ENCODE measurements at regions not wholly inside any gene's neighbourhood (a gene's known extent, or its start where the extent isn't known, plus 50 kb on each side); places are given as distances from the start of the nearest gene placed in this dataset.

GRCh38 chr5:126186210-126186609 lies 237.0 kb upstream of the GRAMD2B start:
- no peak overlapping the region for H3K9ac ChIP-seq (ENCODE audit: low read length)
- peaks cover 26% of the 10 kb centered on the region for H3K4me1 ChIP-seq (ENCODE audit: control insufficient read depth, low read depth, low read length)
- no peaks in the 10 kb centered on the region for H3K9me3 ChIP-seq (ENCODE audit: control insufficient read depth, low read depth, low read length)
- peaks cover 20% of the 10 kb centered on the region for H3K27me3 ChIP-seq (ENCODE audit: control insufficient read depth, insufficient read depth, low read length)
- H3K4me3 ChIP-seq (ENCODE audit: low read length), result no peak overlapping the region
- no peaks in the 10 kb centered on the region for H3K36me3 ChIP-seq (ENCODE audit: control insufficient read depth, low read depth, low read length)
- no peak overlapping the region for H3K27ac ChIP-seq (ENCODE audit: low read length)

- no peaks in the 10 kb centered on the region for H3K9me3 ChIP-seq (ENCODE audit: control insufficient read depth, low read depth, low read length)
- no peak overlapping the region for H3K27ac ChIP-seq (ENCODE audit: low read length)
- peaks cover 26% of the 10 kb centered on the region for H3K4me1 ChIP-seq (ENCODE audit: control insufficient read depth, low read depth, low read length)
- peaks cover 20% of the 10 kb centered on the region for H3K27me3 ChIP-seq (ENCODE audit: control insufficient read depth, insufficient read depth, low read length)
- no peak overlapping the region for H3K4me3 ChIP-seq (ENCODE audit: low read length)
- no peaks in the 10 kb centered on the region for H3K36me3 ChIP-seq (ENCODE audit: control insufficient read depth, low read depth, low read length)
- H3K9ac ChIP-seq (ENCODE audit: low read length), result no peak overlapping the region
Measured at GRCh38 chr5:126188804-126189203, 234.4 kb upstream of the GRAMD2B start.

- H3K27me3 ChIP-seq (ENCODE audit: control insufficient read depth, insufficient read depth, low read length), result peaks cover 20% of the 10 kb centered on the region
- no peaks in the 10 kb centered on the region for H3K36me3 ChIP-seq (ENCODE audit: control insufficient read depth, low read depth, low read length)
- no peaks in the 10 kb centered on the region for H3K9me3 ChIP-seq (ENCODE audit: control insufficient read depth, low read depth, low read length)
- peaks cover 26% of the 10 kb centered on the region for H3K4me1 ChIP-seq (ENCODE audit: control insufficient read depth, low read depth, low read length)
- no peak overlapping the region for H3K9ac ChIP-seq (ENCODE audit: low read length)
- no peak overlapping the region for H3K4me3 ChIP-seq (ENCODE audit: low read length)
- H3K27ac ChIP-seq (ENCODE audit: low read length), result no peak overlapping the region
Measured at GRCh38 chr5:126189231-126189630, 234.0 kb upstream of the GRAMD2B start.

GRCh38 chr5:126189862-126190261 lies 233.3 kb upstream of the GRAMD2B start:
- Histone ChIP-seq H3K9ac (ENCODE audit: low read length) (no peak overlapping the region), H3K27me3 (ENCODE audit: control insufficient read depth, insufficient read depth, low read length) (peaks cover 20% of the 10 kb centered on the region), H3K36me3 (ENCODE audit: control insufficient read depth, low read depth, low read length) (no peaks in the 10 kb centered on the region), H3K4me3 (ENCODE audit: low read length) (peak overlapping the region; percentile 3), H3K9me3 (ENCODE audit: control insufficient read depth, low read depth, low read length) (no peaks in the 10 kb centered on the region), H3K27ac (ENCODE audit: low read length) (no peak overlapping the region), H3K4me1 (ENCODE audit: control insufficient read depth, low read depth, low read length) (peaks cover 26% of the 10 kb centered on the region)

GRCh38 chr5:126192226-126192625 lies 231.0 kb upstream of the GRAMD2B start:
- Histone ChIP-seq H3K27ac (ENCODE audit: low read length) (no peak overlapping the region), H3K9ac (ENCODE audit: low read length) (no peak overlapping the region), H3K27me3 (ENCODE audit: control insufficient read depth, insufficient read depth, low read length) (peaks cover 20% of the 10 kb centered on the region), H3K4me1 (ENCODE audit: control insufficient read depth, low read depth, low read length) (peaks cover 26% of the 10 kb centered on the region), H3K36me3 (ENCODE audit: control insufficient read depth, low read depth, low read length) (no peaks in the 10 kb centered on the region), H3K4me3 (ENCODE audit: low read length) (no peak overlapping the region), H3K9me3 (ENCODE audit: control insufficient read depth, low read depth, low read length) (no peaks in the 10 kb centered on the region)

GRCh38 chr5:126195410-126196100 lies 227.7 kb upstream of the GRAMD2B start:
- H3K9me3 ChIP-seq (ENCODE audit: control insufficient read depth, low read depth, low read length), result no peaks in the 10 kb centered on the region
- peaks cover 4% of the 10 kb centered on the region for H3K27me3 ChIP-seq (ENCODE audit: control insufficient read depth, insufficient read depth, low read length)
- no peaks in the 10 kb centered on the region for H3K36me3 ChIP-seq (ENCODE audit: control insufficient read depth, low read depth, low read length)
- peaks cover 18% of the 10 kb centered on the region for H3K4me1 ChIP-seq (ENCODE audit: control insufficient read depth, low read depth, low read length)
- H3K9ac ChIP-seq (ENCODE audit: low read length), result no peak overlapping the region
- H3K4me3 ChIP-seq (ENCODE audit: low read length), result no peak overlapping the region
- H3K27ac ChIP-seq (ENCODE audit: low read length), result no peak overlapping the region

DNA sequence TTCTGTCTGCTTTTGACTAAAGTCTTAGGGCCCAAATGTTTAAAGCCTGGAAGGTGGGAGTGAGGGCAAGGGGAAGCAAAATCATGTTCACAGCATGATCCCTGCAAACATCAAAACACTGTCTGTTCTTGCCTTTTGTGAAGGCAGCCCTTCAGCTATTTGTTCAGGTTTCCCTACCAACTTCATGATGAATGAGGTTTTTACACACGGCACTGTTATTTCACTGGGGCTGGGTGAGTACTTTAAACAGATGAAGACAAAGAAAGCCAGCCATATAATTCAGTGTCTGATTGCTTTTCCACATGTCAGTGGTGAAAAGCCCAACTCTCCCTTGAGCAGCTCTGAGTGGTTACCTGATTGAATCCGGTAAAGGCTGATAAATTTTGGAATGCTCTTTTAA lies 224.7 kb upstream of the GRAMD2B start:
- Histone ChIP-seq H3K4me3 (ENCODE audit: low read length) (no peak overlapping the region), H3K4me1 (ENCODE audit: control insufficient read depth, low read depth, low read length) (peaks cover 13% of the 10 kb centered on the region), H3K27ac (ENCODE audit: low read length) (no peak overlapping the region), H3K36me3 (ENCODE audit: control insufficient read depth, low read depth, low read length) (no peaks in the 10 kb centered on the region), H3K27me3 (ENCODE audit: control insufficient read depth, insufficient read depth, low read length) (no peaks in the 10 kb centered on the region), H3K9ac (ENCODE audit: low read length) (no peak overlapping the region), H3K9me3 (ENCODE audit: control insufficient read depth, low read depth, low read length) (no peaks in the 10 kb centered on the region)

DNA sequence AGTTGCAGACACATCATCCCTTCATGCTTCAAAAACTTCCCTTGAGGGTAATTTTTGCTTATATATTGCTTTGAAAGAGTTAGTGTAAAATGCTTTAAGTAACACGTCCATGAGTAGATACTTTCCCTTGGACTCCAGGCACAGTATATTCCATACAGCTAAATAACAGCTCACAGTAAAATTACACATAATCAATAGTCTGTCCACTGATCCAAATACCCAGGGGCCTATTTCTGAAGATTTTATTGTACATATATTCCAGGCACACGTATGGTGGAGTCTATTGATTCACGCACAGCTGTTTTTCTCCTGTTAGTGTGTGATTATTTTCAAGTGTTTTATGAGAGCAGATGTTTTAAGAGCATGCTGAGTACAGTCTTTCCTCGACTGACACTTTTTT lies 223.7 kb upstream of the GRAMD2B start:
- Histone ChIP-seq H3K4me3 (ENCODE audit: low read length) (no peak overlapping the region), H3K36me3 (ENCODE audit: control insufficient read depth, low read depth, low read length) (no peaks in the 10 kb centered on the region), H3K9me3 (ENCODE audit: control insufficient read depth, low read depth, low read length) (no peaks in the 10 kb centered on the region), H3K27ac (ENCODE audit: low read length) (no peak overlapping the region), H3K27me3 (ENCODE audit: control insufficient read depth, insufficient read depth, low read length) (no peaks in the 10 kb centered on the region), H3K9ac (ENCODE audit: low read length) (no peak overlapping the region), H3K4me1 (ENCODE audit: control insufficient read depth, low read depth, low read length) (peaks cover 13% of the 10 kb centered on the region)

GRCh38 chr5:126208691-126209090 lies 214.5 kb upstream of the GRAMD2B start:
- Histone ChIP-seq H3K4me3 (ENCODE audit: low read length) (no peak overlapping the region), H3K9ac (ENCODE audit: low read length) (no peak overlapping the region), H3K27ac (ENCODE audit: low read length) (no peak overlapping the region), H3K9me3 (ENCODE audit: control insufficient read depth, low read depth, low read length) (no peaks in the 10 kb centered on the region), H3K27me3 (ENCODE audit: control insufficient read depth, insufficient read depth, low read length) (no peaks in the 10 kb centered on the region), H3K36me3 (ENCODE audit: control insufficient read depth, low read depth, low read length) (no peaks in the 10 kb centered on the region), H3K4me1 (ENCODE audit: control insufficient read depth, low read depth, low read length) (peaks cover 4% of the 10 kb centered on the region)

DNA sequence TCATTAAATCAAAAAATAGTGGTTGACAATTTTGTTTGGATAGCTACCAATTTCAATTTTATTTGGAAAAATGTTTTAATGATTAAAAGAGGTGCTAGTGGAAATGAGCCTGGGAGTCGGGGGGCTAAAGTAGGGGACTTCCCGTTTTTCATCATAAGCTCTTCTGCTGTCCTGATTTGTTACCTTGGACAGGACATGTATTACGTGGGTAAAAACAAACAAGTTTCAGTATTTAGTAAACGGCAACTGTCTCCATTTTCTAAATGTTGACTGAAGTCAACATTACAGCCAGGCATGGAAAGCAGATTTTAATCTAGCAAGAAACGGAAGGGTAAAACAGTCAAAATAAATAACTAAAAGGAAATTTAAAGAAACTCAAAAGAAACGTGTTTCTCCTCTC lies 212.3 kb upstream of the GRAMD2B start:
- H3K9me3 ChIP-seq (ENCODE audit: control insufficient read depth, low read depth, low read length), result no peaks in the 10 kb centered on the region
- H3K27ac ChIP-seq (ENCODE audit: low read length), result no peak overlapping the region
- peaks cover 4% of the 10 kb centered on the region for H3K4me1 ChIP-seq (ENCODE audit: control insufficient read depth, low read depth, low read length)
- H3K27me3 ChIP-seq (ENCODE audit: control insufficient read depth, insufficient read depth, low read length), result no peaks in the 10 kb centered on the region
- no peak overlapping the region for H3K4me3 ChIP-seq (ENCODE audit: low read length)
- no peak overlapping the region for H3K9ac ChIP-seq (ENCODE audit: low read length)
- no peaks in the 10 kb centered on the region for H3K36me3 ChIP-seq (ENCODE audit: control insufficient read depth, low read depth, low read length)

- Histone ChIP-seq H3K4me3 (ENCODE audit: low read length) (no peak overlapping the region), H3K36me3 (ENCODE audit: control insufficient read depth, low read depth, low read length) (no peaks in the 10 kb centered on the region), H3K9me3 (ENCODE audit: control insufficient read depth, low read depth, low read length) (no peaks in the 10 kb centered on the region), H3K27ac (ENCODE audit: low read length) (no peak overlapping the region), H3K4me1 (ENCODE audit: control insufficient read depth, low read depth, low read length) (no peaks in the 10 kb centered on the region), H3K27me3 (ENCODE audit: control insufficient read depth, insufficient read depth, low read length) (no peaks in the 10 kb centered on the region), H3K9ac (ENCODE audit: low read length) (no peak overlapping the region)
Measured at GRCh38 chr5:126219616-126220015, 203.6 kb upstream of the GRAMD2B start.

GRCh38 chr5:126220725-126221124 lies 202.5 kb upstream of the GRAMD2B start:
- H3K9ac ChIP-seq (ENCODE audit: low read length), result no peak overlapping the region
- H3K4me1 ChIP-seq (ENCODE audit: control insufficient read depth, low read depth, low read length), result no peaks in the 10 kb centered on the region
- no peak overlapping the region for H3K4me3 ChIP-seq (ENCODE audit: low read length)
- no peaks in the 10 kb centered on the region for H3K36me3 ChIP-seq (ENCODE audit: control insufficient read depth, low read depth, low read length)
- H3K27me3 ChIP-seq (ENCODE audit: control insufficient read depth, insufficient read depth, low read length), result no peaks in the 10 kb centered on the region
- no peaks in the 10 kb centered on the region for H3K9me3 ChIP-seq (ENCODE audit: control insufficient read depth, low read depth, low read length)
- H3K27ac ChIP-seq (ENCODE audit: low read length), result no peak overlapping the region

Measured in iPS-18a (cell line).